NCI-H187 treated with DMSO at 0.1 percent for 48 hours (cell line): ENCODE measurements at regions not wholly inside any gene's neighbourhood (a gene's known extent, or its start where the extent isn't known, plus 50 kb on each side); places are given as distances from the start of the nearest gene placed in this dataset.

Experiments
- DNase-seq: peaks from one replicate; lab custom pipeline; 2025; lab: John Stamatoyannopoulos, UW

DNA sequence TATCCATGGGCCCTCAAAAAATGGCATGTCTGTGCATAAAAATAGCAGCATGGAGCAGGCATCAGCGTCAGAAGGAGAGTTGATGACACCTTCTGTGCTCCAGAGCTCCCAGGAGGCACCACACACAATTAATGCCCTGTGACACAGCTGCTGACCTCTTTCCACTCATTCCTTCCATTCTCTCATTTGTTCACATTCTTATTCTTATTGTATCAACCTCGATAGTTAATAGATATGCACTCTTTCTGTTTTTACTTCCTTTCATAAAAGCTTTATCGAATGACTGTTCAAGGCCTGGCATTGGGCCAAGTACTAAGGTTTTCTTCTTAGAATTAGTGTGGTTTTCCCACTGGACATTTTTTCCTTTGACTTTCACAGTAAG is 266.0 kb upstream of the MTNR1B start:
- DNase-seq = no peak

DNA sequence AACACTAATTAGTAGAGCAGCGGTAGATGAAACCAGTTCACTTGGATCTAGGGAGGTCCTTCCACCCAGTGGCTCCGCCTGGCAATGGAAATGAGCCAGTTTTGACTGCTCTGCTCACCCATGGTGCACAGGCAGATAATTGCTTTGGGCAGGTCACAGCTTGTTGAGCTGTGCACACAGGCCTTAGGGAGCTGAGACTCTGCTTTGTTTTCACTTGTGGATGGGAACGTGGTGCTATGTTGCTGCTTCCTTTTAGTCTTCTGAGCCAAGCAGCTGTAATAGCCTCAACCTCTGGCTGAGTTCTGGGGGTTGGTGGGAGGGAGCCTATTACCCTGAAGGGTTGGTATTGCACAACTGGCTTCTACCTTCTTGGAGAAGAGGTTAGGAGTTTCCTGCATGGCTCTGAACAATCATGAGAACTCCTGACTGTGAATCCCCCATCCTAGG is 262.3 kb upstream of the MTNR1B start:
- DNase-seq = peak; percentile 84

DNA sequence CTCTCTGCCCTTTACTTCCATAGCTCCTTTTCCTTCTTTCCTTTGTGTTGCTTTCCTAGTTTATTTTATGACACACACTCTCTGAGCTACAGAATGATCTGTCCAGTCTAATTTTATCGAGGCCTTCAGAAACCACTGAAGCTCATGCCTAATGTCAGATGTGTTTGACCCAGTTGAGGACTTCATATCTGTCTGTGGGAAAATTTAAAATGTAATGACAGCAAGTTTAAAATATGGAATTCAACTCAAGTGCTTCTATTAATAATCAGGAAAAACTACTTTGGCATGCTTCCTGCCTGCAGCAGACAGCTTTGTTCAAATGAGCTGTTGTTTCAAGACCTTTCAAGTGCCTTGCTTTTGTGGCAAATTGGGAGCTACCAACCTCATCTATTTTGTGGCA is 261.8 kb upstream of the MTNR1B start:
- DNase-seq = no peak

DNA sequence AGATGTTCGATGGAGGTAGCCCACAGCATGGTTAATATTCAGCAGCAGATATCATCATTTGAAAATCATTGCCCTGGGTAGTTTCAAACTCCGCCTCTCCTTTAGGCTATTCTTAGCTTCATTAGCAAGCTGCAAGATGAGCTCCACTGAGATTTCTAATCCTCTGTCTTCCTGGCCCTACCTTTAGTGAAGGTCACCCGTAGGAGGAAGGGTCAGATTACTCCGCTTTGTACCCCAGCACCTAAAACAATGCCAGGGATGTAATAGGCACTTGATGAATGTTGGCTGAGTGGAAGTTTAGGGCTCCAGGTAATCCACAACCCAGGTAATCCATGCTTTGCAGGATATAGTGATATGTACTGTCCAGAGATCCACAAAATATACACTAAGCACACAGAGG is 260.1 kb upstream of the MTNR1B start:
- DNase-seq = no peak

DNA sequence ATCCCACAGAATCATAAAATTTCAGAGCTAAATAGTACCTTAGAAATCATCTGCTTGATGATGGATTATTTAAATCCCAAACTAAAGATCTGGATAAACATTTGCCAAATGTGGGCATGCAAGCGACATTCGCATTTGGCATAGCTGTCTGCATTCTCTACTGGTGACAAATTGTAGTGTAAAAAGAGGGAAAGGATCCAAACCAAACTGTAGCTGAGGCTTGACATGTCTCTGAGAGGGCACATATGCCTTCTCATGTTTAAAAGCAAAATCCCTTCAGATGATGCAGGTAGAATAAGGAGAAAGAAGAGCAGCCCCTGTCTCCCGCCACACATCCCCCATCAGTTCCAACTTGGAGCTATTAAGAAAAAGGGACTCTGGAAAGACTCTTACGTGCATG is 257.5 kb upstream of the MTNR1B start:
- no peak for DNase-seq

DNA sequence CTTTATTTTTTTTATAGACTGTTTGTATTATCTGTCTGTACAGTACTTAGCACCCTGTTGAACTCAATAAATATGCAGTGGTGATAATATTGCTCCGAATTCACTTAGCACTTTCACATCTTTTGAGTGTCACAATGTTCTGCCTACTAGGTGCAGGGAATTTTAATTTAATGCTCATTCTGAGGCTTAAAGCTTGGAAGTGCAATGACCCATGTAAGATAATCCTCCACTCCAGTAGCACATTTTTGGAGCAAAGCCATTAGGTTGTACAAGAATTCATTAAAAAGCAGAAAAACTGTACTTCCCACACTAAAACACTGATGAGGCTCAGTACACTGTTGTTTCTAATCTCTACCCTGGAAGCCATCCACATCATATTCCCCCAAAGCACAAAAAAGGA is 255.3 kb upstream of the MTNR1B start:
- DNase-seq = no peak

DNA sequence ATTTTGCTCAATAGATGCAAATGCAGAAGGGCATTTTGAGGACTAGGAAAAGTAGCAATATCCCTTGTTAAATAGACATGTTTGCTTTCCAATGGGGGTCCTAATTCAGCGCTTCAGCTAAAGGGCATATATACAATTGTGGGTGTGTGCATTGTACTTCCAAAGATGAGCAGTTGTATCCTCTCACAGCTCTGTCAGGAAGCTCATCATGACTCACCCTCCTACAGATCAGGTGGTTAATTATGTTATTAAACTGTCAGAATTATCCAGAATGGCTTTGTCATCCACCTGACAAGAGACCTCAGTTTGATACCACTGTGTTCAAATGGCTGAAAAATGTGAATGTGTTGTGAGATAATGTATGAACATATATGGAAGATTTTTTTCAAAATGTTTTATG is 252.2 kb upstream of the MTNR1B start:
- DNase-seq = no peak

DNA sequence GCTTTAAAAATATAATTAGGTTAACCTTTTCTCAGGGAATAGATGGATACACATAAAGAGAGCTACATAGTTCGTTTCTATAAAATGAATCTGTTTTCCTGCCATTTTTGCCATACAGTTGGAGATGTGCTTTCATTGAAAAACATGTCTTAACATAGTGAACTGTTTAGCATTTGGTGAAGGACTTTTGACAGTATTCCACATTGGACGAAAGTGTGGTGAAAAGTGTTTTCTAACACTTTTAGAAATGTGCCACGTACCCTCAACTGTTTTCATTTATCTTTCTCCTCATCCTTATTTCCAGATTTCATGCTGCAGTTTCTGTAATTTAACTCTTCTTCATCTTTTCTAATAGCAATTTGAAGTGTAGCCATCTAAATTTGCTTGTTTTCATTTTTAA is 249.1 kb upstream of the MTNR1B start:
- DNase-seq = no peak

DNA sequence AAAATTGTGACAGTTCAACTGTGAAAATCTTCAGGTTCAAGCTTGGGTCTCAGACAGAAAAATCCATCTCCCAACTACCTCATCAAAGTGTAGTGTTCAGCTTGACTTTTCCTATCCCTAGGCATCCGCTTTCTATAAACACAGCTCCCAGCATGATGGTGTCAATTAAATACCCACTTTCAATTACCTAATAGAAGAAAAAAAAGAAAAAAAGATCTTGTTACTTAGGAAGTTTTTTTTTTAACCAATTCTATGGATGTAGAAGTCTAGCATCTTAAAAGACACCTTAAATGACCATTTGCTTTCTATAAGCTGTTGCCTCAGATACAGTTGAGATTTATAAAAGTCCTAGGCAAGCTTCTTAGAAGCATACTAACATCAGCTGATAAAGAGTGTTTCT is 244.1 kb upstream of the MTNR1B start:
- no peak for DNase-seq

DNA sequence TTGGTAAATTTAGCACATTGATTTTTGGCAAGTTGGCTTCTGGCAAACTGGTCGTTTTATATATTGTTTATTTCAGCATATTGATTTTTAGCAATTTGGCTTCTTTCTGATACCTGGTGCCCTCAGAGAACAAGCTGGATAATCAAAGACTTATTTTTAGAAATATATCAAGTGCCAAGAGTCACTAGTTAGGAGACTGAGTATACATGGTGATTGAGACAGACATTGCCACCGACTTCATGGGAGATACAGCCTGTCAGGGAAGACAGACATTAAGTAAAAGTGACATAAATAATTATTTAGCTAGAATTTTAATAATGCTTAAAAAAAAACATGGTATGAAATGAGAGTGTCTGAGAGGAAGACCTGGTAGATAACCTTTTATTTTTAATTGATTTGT is 242.3 kb upstream of the MTNR1B start:
- no peak for DNase-seq

DNA sequence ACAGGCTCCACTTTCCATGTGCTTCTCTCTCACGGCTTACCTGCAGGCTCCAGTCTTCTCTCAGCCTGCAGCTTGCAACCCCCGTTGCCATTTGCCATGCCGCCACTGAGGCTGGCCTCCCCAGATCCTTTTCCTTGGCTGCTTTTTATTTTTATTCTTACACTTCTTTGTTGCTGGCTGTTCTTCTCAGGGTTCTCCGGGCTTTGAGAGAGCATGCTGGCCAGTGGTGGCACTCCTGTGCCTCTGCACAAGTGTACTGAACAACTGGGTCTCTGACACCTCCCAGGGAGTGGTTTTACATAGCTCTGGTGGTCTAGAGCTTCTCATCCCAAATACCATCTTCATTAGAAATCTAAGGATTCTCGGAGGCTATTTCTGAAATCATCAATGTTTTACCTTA is 241.7 kb upstream of the MTNR1B start:
- no peak for DNase-seq

DNA sequence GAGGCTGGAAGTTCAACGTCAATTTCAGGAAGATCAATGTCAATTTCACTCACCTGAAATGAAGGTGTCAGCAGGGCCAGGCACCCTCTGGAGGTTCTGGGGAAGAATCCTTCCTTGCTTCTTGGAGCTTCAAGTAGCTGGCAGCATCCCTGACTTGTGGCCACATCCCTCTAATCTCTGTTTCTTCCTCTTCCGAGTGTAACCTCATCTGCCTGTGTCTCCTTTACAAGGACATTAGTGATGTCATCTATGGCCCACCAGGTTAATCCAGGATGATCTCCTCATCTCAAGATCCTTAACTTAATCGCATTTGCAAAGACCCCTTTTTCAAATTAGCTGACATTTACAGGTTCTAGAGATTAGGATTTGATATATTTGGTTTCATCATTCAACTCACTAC is 240.8 kb upstream of the MTNR1B start:
- DNase-seq = no peak

DNA sequence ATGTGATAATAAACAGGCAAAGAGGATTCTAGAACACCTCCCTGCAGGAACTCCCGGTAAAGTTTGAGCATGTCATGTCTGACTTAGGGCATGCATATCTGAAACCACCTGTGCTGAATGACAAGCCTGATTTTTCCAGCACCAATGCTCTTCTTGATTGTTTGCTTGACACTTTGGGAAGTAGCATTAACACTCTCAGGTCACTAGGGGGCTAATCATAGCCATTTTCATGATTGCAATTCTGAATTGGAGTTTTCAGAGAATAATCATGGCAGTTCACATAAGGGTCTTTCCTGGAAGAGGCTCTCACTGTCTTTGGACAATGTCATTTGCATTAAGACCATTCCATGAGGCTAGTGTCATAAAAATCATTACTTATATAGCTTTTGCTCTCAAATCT is 234.4 kb upstream of the MTNR1B start:
- DNase-seq = no peak

DNA sequence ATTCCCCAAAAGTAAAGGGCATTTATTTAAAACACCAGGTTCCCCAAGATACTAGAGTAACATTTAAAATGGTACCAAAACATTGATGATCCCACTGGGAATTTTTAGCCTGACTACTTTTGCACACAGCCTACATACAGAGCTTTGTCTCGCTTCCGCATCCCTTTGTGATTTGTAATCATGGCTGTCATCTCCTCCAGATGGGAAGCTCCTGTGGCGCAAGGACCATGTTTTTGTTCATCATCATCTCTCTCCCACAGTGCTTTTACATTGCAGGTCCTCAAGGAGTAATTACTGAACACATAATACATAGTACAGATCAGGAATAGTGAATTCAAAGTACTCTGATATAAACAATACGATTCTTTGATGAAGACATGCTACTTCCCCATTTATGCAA is 231.2 kb upstream of the MTNR1B start:
- DNase-seq = no peak

DNA sequence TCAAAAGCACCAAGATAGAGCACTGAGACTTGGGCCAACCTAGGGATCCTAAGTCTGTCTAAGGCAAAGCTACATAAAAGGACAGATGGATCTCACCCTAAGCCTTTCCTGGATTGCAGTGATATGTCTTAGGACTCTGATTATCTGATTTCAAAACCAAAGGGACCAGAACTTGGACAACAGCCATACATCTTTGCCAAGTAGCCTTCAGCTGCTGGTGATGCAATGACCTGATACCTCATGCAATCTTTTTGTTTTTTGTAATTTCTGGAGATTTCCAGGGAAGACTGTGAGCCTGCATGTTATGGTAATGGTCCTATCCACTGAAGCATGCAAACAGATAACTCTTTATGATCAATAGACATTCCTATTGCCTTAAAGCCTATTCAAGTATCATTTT is 230.4 kb upstream of the MTNR1B start:
- DNase-seq = no peak

DNA sequence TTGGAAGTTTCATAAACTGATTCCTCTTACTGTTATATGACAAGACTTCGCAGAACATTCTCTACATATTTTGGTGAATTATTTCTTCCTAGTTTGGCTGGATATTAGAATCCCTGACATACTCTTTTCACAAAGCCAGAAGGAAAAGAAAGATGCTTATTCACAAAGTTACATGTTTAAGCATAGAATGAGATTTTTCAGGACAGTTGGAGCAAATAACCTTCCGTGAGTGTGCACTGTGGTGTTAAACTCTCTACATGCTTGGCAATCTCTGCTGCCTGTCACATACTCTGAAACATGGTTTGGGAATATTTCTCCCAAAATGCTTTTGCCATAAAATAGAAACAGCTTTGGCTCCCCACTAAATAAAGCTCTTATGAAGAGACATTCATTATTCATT is 230.0 kb upstream of the MTNR1B start:
- DNase-seq = no peak

DNA sequence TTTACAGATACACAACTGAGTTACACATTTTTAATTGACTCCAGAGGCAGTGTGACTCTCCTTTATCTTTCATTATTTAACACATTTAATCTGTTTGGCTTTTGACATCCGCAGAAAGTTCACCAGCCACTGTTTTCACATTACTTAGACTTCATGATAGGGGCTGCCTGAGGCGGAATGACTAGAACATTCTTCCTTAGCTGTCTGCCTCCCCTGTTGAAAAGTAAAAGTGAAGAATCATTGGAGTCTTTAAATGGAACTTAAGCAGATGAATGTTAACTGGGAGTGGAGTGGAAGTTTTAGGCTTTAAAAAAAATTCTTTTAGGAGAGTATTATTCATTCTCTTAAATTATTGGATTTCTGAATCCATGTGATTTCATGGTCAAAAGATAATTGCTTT is 229.2 kb upstream of the MTNR1B start:
- no peak for DNase-seq

DNA sequence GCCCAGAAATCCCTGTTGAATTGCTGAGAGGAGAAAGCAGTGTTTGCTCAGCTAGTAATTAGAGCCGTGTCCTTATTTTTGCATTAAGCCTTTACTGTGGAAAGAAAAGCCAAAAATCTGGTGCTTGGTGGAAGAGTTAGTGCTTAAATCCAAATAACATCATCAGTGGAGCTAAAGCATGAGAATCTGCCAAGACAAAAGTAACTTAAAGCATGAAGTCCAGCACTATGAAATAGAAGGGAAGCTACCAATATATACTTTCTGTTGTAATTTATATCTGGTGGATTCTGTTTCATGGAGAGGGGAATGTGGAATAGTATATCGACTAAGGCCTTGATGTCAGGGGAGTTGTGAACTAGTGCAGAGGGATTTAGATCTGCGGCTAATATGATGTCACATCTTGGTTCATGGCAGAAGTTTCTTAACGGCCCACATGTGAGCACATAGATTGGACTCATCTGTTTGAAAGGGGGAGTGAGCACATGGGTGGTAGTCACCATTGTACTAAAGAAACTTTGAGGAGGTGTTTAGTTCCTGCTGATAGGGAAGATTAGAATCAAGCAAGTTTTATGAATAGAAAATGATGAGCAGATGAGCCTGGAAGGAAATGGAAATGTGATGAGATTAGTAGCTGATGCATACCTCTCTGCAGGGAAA is 224.4 kb upstream of the MTNR1B start:
- DNase-seq = no peak

DNA sequence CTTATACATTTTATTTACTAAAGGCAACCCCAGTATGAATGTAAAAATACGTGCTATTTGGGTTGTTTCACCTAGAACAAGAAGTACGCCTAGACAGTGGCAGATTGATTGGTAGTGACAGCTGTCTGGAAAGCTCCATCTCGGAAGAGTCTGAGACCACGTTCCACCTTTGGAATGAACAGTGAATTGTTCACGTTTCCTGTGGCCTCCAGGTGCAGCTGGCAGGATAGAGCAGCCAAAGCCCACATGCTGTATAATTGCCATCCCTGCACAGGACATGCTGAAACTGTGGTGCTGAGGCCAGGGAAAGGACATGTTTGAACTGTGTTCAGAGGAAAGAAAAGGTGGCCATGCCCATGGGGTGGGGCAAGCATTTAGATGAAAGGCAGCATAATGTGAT is 218.7 kb upstream of the MTNR1B start:
- no peak for DNase-seq

DNA sequence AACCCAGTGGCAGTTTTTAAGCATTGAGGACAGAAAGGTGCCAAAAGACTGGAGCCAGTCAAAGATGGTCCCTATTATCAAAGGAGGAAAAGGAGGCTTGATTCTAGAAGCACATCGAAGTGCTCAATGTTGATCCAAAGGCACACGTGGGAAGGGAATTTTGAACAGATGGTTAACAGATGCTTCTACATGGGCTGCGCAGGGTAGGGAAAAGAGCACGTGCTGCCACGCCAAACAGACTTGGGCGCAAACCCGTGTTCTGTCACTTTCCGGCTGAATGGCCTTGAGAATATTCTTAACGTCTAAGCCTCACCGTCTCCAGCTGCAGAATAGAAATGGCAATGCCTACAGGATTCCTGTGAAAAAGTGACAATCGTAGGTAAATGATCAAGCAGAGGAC is 217.9 kb upstream of the MTNR1B start:
- no peak for DNase-seq

DNA sequence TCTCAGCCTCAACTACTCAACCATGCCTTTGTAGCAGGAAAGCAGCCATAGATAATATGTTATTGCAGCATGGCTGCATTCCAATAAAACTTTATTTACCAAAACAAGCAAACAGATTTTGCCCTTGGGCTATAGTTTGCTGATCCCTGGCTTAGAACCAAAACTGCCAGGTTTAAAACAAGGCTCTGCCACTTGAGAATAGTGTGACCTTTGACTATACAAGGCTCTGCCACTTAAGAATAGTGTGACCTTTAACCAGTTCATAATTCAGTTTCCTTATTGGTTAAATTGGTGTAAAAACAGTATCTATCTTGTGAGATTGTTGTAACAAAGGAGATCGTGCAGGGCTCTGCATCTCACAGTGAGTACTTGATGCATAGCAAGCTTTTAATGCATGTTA is 217.3 kb upstream of the MTNR1B start:
- no peak for DNase-seq

DNA sequence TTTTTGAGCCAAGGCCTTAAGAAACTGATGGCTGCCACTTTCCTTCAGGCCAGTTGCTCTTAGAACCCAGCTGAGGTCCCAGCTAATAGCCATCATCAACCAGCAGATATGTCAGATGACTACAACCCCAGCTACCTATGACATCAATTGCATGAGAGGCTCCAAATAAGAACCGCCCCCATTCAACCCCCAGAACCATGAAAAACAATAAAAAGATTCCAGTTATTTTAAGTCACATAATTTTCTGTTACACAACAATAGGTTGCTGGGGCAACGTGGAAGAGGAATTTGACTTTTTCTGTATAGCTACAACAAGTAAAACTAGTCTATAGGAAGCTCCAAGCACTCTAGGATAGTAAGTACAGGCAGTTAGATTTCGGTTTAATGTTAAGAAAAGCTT is 216.3 kb upstream of the MTNR1B start:
- no peak for DNase-seq

DNA sequence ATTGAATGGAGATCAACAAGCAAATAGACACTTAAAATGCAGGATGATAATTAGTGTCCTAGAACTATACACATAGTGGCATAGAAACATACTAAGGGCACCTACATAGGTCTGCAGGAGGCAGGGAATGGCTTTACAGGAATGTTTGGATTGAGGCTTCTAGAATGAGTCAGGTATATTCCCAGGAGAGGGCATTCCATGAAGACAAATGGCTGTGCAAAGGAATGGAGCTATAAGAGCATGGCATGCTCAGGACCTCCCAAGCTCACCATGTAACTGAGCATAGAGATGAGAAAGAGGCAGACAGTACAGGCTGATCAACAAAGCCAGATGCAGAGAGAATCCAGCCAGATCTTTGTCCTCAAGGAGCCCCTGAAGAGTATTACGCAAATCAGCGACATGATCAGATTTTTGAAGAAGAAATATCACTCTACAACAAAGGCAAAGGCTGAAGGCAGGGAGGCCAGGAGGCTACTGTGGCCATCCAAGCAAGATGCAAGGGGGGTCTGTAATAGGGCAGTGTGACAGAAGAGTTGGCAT is 211.1 kb upstream of the MTNR1B start:
- DNase-seq = no peak

DNA sequence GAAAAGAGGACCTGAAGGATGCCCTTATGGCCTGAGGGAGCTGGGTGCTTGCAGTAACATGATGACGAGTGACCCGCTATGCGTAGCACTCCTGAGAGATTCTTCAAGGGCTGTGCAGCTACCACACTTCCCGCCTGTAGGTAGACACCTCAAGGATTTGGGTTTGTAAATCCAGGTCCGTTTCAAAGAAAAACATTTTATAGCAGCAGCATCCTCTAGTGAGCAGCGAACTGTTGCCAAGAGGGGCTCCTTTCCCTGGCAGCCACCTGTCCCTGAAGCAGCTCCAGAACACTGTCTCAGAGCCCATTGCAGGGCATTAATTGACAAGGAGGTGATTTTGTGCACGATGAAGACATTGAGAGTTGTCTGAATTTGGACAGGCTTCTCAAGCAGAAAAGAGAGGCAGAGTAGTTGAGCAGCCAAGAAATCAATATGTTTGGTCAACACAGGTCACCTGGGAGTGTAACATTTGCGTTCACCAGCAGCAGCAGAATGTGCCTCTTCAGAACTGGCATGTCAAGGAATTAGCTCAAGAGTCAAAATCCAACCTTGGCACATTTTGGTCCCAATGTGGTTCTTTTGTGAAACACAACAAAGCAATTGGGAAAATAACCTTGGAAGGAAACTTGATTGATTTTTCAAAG is 209.8 kb upstream of the MTNR1B start:
- DNase-seq = no peak
